GM13977 (cell line): ENCODE measurements at regions not wholly inside any gene's neighbourhood (a gene's known extent, or its start where the extent isn't known, plus 50 kb on each side); places are given as distances from the start of the nearest gene placed in this dataset.
"Not testable (repeated sequence)": the region's sequence is repeated elsewhere in the genome, so short reads cannot be mapped to it uniquely, and the experiment has no call there.

Source experiments
- DNase-seq: peaks from one replicate; pipeline ENCODE4 v3.0.0; 2012; ENCODE audit warnings: low spot score
- CTCF ChIP-seq: IDR thresholded peaks from 2 replicates; pipeline ENCODE4 v1.5.1; 2012; ENCODE audit warnings: mild to moderate bottlenecking, control low read depth; ENCODE audit not compliant: insufficient read depth; ENCODE audit errors: extremely low read depth, missing control alignments
- in situ Hi-C: fragments of 300-500 bp; cut with MboI; formaldehyde crosslinking; loops from one replicate; pipeline ENCODE4 v1.12.0; 2022; ENCODE audit warnings: low sequenced_read_pairs, low pct_unique_long_range_greater_than_20kb, mixed read lengths, inconsistent platforms; ENCODE audit not compliant: unreplicated experiment

- DNase-seq: no peak
- in situ Hi-C loops: no loop called here
- TF ChIP-seq CTCF: no peak
Measured at GRCh38 chr21:18547347-18547746, 143.8 kb upstream of the TMPRSS15 start.

DNA sequence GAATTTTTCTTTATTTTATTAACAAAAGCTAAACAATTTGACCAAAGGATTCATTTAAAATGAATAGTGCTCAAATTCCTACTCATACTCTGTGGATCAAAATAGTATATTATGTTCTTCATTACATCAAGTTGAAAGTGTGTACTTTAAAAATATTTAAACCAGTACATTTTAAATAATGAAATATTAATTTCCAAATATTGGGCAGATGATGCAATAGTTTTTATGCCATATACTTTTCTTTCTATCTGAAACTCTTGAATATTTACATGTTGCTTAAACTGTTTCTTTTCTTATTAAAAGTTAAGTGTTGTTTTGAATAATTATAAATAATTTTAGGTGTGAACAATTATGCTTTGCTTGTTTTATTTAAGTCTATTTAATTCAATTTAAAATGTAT, 144.7 kb upstream of the TMPRSS15 start:
- no peak for TF ChIP-seq CTCF
- in situ Hi-C loops: no loop called here
- no peak for DNase-seq

DNA sequence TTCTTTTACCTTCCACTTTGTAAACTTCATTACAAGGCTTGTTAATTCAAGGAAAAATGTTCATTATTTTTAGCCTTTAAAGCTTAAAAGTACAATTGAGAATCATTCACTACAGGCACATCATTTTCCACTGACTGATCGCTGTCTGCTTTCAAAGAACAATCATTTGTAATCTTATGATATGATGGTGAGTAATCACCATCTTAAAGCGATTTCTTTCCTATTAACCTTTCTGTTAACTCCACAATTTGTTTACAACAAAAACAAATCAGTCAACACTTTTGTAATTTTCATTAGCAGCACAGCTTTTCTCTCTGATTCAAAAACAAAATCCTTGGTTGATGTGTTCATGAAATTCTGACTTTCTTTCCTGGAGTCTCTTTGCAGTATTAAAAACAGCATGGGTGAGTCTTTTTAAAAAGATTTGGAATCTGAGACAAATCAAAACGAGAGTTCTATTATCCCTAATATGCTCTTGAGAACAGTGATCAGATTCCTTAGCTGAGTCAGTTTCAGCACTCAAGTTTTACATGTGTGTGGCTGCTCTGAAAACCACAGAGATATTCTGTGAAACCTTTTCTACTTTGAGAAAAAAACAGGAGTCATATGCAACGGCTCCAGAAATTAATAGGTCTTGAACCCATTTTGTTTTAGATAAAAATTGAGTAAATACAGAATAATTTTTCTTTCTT, 145.8 kb upstream of the TMPRSS15 start:
- in situ Hi-C loops: no loop called here
- no peak for DNase-seq
- TF ChIP-seq CTCF: no peak

DNA sequence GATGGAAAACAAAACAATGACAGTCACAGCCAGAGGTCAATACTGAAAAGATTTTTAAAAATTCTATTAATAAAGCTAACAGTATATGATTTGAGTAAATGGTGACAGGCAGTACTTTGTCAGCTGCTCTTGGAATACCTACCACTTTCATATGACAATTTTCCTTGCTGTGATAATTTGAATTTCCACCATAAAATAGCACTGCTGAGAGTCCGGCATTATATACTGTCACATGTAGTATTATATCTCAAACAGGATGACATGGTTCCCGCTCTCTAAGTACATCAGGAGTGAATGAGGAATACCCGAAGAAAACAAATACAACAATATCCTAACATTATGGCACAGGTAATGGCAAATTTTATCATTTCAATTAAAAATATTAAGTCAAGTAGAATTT, 146.8 kb upstream of the TMPRSS15 start:
- DNase-seq: no peak
- in situ Hi-C loops: no loop called here
- TF ChIP-seq CTCF: no peak

DNA sequence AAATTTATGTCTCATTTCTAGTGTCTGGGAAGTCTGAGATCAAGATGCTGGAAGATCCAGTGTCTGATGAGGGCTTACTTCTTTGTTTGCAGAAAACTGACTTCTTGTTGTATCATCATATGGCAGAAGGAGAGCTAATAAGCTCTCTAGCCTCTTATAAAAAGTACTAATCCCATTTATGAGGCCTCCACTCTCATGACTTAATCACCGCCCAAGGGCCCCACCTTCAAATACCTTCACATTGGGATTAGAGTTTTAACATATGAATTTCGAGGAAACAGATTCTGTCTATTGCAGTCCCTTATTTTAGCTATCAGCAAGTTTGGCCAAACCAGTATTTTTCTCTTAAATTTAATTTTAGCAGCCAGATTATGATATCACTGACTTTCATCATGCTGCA, 150.2 kb upstream of the TMPRSS15 start:
- in situ Hi-C loops: no loop called here
- DNase-seq: no peak
- no peak for TF ChIP-seq CTCF

GRCh38 chr21:18567770-18568169, 164.2 kb upstream of the TMPRSS15 start:
- in situ Hi-C loops, DNase-seq: not testable (repeated sequence)

- TF ChIP-seq CTCF: no peak
- no peak for DNase-seq
- in situ Hi-C loops: no loop called here
Measured at GRCh38 chr21:18588001-18588662, 184.5 kb upstream of the TMPRSS15 start.
